AG04449 (cell line): ENCODE measurements at regions not wholly inside any gene's neighbourhood (a gene's known extent, or its start where the extent isn't known, plus 50 kb on each side); places are given as distances from the start of the nearest gene placed in this dataset.

Experiments
- CTCF ChIA-PET: fragments of 350-600 bp; formaldehyde crosslinking; extraction: SDS; loops from one replicate; lab custom pipeline; 2021; ENCODE audit warnings: antibody characterized with exemption; lab: Yijun Ruan, JAX
- POLR2A ChIA-PET: fragments of 400-600, 350-600 bp; formaldehyde crosslinking; extraction: SDS; loops from one replicate; lab custom pipeline; 2020; ENCODE audit warnings: antibody characterized with exemption, inconsistent platforms; lab: Yijun Ruan, JAX
- DNase-seq: peaks from one replicate; pipeline ENCODE4 v3.0.0-alpha.2; 2010; ENCODE audit warnings: low read depth, low spot score
- H3K4me3 ChIP-seq: 2 replicates; pipeline ENCODE4 v1.5.1; 2011; ENCODE audit warnings: low read depth, mild to moderate bottlenecking, control low read depth, low read length
- TF ChIP-seq, protein P1 (sequence below): IDR thresholded peaks from one replicate; pipeline ENCODE4 v1.5.1; 2011; ENCODE audit warnings: mild to moderate bottlenecking, moderate library complexity, low read length, control low read depth, inconsistent platforms; ENCODE audit not compliant: insufficient read depth; ENCODE audit errors: missing control alignments

GRCh38 chr6:15113587-15113986 is 132.3 kb upstream of the JARID2 start:
- CTCF ChIA-PET, result no interaction called here
- TF ChIP-seq, protein P1, sequence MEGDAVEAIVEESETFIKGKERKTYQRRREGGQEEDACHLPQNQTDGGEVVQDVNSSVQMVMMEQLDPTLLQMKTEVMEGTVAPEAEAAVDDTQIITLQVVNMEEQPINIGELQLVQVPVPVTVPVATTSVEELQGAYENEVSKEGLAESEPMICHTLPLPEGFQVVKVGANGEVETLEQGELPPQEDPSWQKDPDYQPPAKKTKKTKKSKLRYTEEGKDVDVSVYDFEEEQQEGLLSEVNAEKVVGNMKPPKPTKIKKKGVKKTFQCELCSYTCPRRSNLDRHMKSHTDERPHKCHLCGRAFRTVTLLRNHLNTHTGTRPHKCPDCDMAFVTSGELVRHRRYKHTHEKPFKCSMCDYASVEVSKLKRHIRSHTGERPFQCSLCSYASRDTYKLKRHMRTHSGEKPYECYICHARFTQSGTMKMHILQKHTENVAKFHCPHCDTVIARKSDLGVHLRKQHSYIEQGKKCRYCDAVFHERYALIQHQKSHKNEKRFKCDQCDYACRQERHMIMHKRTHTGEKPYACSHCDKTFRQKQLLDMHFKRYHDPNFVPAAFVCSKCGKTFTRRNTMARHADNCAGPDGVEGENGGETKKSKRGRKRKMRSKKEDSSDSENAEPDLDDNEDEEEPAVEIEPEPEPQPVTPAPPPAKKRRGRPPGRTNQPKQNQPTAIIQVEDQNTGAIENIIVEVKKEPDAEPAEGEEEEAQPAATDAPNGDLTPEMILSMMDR, result no peak
- no peak overlapping the region for H3K4me3 ChIP-seq
- POLR2A ChIA-PET, result no interaction called here
- DNase-seq, result no peak

DNA sequence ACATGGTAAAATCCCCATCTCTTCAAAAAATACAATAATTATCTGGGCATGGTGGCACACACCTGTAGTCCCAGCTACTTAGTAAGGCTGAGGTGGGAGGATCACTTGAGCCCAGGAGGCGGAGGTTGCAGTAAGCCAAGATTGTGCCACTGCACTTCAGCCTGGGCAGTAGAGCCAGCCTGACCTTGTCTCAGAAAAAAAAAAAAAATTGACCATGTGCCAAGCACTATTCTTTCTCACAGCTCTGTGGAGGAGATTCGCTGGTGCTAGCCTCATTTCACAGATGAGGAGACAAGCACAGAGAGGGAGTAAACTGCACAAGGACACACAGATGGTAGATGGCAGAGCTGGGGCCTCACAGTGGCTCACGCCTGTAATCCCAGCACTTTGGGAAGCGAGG is 131.8 kb upstream of the JARID2 start:
- H3K4me3 ChIP-seq, result no peak overlapping the region
- POLR2A ChIA-PET, result no interaction called here
- CTCF ChIA-PET, result no interaction called here
- TF ChIP-seq, protein P1, result no peak
- DNase-seq, result no peak

- CTCF ChIA-PET, result no interaction called here
- TF ChIP-seq, protein P1, result no peak
- POLR2A ChIA-PET, result no interaction called here
- no peak overlapping the region for H3K4me3 ChIP-seq
- DNase-seq, result no peak
Measured at GRCh38 chr6:15116889-15117288, 129.0 kb upstream of the JARID2 start.

GRCh38 chr6:15121443-15121842 is 124.4 kb upstream of the JARID2 start:
- no peak overlapping the region for H3K4me3 ChIP-seq
- TF ChIP-seq, protein P1, result no peak
- POLR2A ChIA-PET, result no interaction called here
- CTCF ChIA-PET, result no interaction called here
- DNase-seq, result no peak

DNA sequence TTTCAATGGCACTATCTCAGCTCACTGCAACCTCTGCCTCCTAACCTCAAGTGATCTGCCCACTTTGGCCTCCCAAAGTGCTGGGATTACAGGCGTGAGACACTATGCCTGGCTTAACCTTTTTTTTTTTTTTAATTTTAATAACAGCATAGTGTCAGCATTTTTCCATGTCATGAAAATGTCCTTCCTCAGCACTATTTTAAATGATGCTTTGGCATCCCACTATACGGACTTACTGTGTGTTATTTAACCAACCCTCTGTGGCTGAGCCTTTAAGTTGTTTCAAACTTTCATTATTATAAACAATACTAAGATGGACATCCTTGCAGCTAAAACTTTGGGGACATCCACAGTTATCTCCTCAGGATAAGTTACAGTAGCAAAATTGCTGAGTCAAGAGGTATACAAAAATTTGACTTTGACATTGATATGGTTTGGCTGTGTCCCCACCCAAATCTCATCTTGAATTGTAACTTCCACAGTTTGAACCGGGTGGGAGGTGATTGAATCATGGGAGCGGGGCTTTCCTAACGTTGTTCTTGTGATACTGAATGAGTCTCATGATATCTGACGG is 123.8 kb upstream of the JARID2 start:
- H3K4me3 ChIP-seq, result no peak overlapping the region
- TF ChIP-seq, protein P1, result no peak
- POLR2A ChIA-PET, result no interaction called here
- CTCF ChIA-PET, result no interaction called here
- no peak for DNase-seq

GRCh38 chr6:15129887-15130286 is 116.0 kb upstream of the JARID2 start:
- POLR2A ChIA-PET, result no interaction called here

More at GRCh38 chr6:15129887-15130286, 116.0 kb upstream of the JARID2 start:
- TF ChIP-seq, protein P1, result no peak
- DNase-seq, result no peak
- H3K4me3 ChIP-seq, result no peak overlapping the region
- CTCF ChIA-PET, result interaction anchor here (0.7 kb wide), 1 partner anchor 9 kb away, joined by 3 read pairs; no protein-coding TSS in a partner anchor
